HepG2 (cell line): ENCODE measurements at regions not wholly inside any gene's neighbourhood (a gene's known extent, or its start where the extent isn't known, plus 50 kb on each side); places are given as distances from the start of the nearest gene placed in this dataset.

ENCODE experiments used
- BHLHE40 ChIP-seq: IDR thresholded peaks from 2 replicates; pipeline ENCODE4 v1.6.1; 2011; ENCODE audit warnings: low read length, improper control_type of control experiment
- CBX5 ChIP-seq: sonication (generic); formaldehyde crosslinking; IDR thresholded peaks from 2 replicates; pipeline ENCODE4 v1.4.0; 2020; ENCODE audit warnings: missing genetic modification reagents, borderline replicate concordance
- GTF2F1 ChIP-seq: fragments of 150-350 bp; IDR thresholded peaks from 2 replicates; pipeline ENCODE4 v1.6.1; 2014; ENCODE audit warnings: low read length
- HDAC2 ChIP-seq: sonication (generic); formaldehyde crosslinking; IDR thresholded peaks from 2 replicates; pipeline ENCODE4 v1.4.0; 2020; ENCODE audit warnings: missing genetic modification reagents
- NFE2 ChIP-seq: sonication (generic); formaldehyde crosslinking; IDR thresholded peaks from 2 replicates; pipeline ENCODE4 v1.4.0; 2020; ENCODE audit warnings: missing genetic modification reagents
- RAD21 ChIP-seq: fragments of 450-650 bp; formaldehyde crosslinking; IDR thresholded peaks from 2 replicates; pipeline ENCODE4 v1.5.0; 2020; ENCODE audit warnings: mild to moderate bottlenecking
- SIN3A ChIP-seq: IDR thresholded peaks from 2 replicates; pipeline ENCODE4 v1.6.1; 2011; ENCODE audit warnings: low read depth, mild to moderate bottlenecking, control low read depth, low read length, borderline replicate concordance
- TRIM24 ChIP-seq: sonication (generic); formaldehyde crosslinking; IDR thresholded peaks from 2 replicates; pipeline ENCODE4 v1.8.0; 2022; ENCODE audit warnings: mild to moderate bottlenecking, missing genetic modification reagents
- ZNF232 ChIP-seq: sonication (generic); formaldehyde crosslinking; IDR thresholded peaks from 2 replicates; pipeline ENCODE4 v1.4.0; 2020; ENCODE audit warnings: missing genetic modification reagents, borderline replicate concordance
- ZNF326 ChIP-seq: sonication (generic); formaldehyde crosslinking; IDR thresholded peaks from 2 replicates; pipeline ENCODE4 v1.4.0; 2020; ENCODE audit warnings: missing genetic modification reagents, borderline replicate concordance
- TF ChIP-seq, protein P1 (sequence below): sonication (generic); formaldehyde crosslinking; IDR thresholded peaks from 2 replicates; pipeline ENCODE4 v1.4.0; 2020; ENCODE audit warnings: missing genetic modification reagents
- TF ChIP-seq, protein P2 (sequence below): IDR thresholded peaks from 2 replicates; pipeline ENCODE4 v1.6.1; 2016
- TF ChIP-seq, protein P3 (sequence below): sonication (generic); formaldehyde crosslinking; IDR thresholded peaks from 2 replicates; pipeline ENCODE4 v1.5.0; 2020; ENCODE audit warnings: mild to moderate bottlenecking, missing genetic modification reagents, moderate library complexity

DNA sequence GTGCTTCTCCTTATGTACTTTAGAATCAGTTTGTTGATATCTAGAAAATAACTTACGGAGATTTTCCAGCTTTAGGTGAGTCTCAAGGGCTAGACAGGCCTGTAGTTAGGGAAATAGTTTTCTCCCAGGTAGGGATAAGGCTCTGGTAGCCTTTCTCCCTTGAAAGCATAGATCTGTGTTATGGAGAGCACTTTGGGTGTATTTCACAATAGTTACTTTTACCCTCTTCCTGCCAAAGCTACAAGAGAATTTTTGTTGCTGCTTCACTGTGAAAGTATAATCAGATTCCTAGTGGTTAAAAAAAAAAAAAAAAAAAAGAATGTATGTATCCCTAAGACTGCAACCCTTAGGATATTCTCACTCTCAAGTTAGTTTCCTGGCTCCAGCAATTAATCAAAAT is 267.5 kb downstream of the PIK3C3 start:
- TF ChIP-seq CBX5 (CRISPR knock-in tag) = no peak
- TF ChIP-seq, protein P1, sequence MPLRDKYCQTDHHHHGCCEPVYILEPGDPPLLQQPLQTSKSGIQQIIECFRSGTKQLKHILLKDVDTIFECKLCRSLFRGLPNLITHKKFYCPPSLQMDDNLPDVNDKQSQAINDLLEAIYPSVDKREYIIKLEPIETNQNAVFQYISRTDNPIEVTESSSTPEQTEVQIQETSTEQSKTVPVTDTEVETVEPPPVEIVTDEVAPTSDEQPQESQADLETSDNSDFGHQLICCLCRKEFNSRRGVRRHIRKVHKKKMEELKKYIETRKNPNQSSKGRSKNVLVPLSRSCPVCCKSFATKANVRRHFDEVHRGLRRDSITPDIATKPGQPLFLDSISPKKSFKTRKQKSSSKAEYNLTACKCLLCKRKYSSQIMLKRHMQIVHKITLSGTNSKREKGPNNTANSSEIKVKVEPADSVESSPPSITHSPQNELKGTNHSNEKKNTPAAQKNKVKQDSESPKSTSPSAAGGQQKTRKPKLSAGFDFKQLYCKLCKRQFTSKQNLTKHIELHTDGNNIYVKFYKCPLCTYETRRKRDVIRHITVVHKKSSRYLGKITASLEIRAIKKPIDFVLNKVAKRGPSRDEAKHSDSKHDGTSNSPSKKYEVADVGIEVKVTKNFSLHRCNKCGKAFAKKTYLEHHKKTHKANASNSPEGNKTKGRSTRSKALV (CRISPR knock-in tag) = no peak
- no peak for TF ChIP-seq ZNF232 (CRISPR knock-in tag)
- no peak for TF ChIP-seq GTF2F1
- no peak for TF ChIP-seq TRIM24
- no peak for TF ChIP-seq BHLHE40
- TF ChIP-seq, protein P2, sequence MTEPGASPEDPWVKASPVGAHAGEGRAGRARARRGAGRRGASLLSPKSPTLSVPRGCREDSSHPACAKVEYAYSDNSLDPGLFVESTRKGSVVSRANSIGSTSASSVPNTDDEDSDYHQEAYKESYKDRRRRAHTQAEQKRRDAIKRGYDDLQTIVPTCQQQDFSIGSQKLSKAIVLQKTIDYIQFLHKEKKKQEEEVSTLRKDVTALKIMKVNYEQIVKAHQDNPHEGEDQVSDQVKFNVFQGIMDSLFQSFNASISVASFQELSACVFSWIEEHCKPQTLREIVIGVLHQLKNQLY (CRISPR knock-in tag) = no peak
- TF ChIP-seq NFE2 (CRISPR knock-in tag) = no peak
- TF ChIP-seq SIN3A = no peak
- TF ChIP-seq, protein P3, sequence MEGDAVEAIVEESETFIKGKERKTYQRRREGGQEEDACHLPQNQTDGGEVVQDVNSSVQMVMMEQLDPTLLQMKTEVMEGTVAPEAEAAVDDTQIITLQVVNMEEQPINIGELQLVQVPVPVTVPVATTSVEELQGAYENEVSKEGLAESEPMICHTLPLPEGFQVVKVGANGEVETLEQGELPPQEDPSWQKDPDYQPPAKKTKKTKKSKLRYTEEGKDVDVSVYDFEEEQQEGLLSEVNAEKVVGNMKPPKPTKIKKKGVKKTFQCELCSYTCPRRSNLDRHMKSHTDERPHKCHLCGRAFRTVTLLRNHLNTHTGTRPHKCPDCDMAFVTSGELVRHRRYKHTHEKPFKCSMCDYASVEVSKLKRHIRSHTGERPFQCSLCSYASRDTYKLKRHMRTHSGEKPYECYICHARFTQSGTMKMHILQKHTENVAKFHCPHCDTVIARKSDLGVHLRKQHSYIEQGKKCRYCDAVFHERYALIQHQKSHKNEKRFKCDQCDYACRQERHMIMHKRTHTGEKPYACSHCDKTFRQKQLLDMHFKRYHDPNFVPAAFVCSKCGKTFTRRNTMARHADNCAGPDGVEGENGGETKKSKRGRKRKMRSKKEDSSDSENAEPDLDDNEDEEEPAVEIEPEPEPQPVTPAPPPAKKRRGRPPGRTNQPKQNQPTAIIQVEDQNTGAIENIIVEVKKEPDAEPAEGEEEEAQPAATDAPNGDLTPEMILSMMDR (CRISPR knock-in tag) = no peak
- TF ChIP-seq RAD21 (CRISPR knock-in tag) = no peak
- no peak for TF ChIP-seq HDAC2 (CRISPR knock-in tag)
- TF ChIP-seq ZNF326 = no peak
